Activated CD4-positive, alpha-beta T cell treated with anti-CD3 and anti-CD28 coated beads, Interleukin-2, amount 10 ng/mL, durations not matched to agents 7 days and 5 days (primary cell): ENCODE measurements at regions not wholly inside any gene's neighbourhood (a gene's known extent, or its start where the extent isn't known, plus 50 kb on each side); places are given as distances from the start of the nearest gene placed in this dataset.

Experiments used
- CTCF ChIA-PET: fragments of 350-600 bp; sonication (Branson Sonifier 250); formaldehyde crosslinking; loops from one replicate; lab custom pipeline; 2021; ENCODE audit warnings: antibody characterized with exemption; lab: Charles Lee
- POLR2A ChIA-PET: fragments of 350-600 bp; sonication (Branson Sonifier 250); formaldehyde crosslinking; loops from one replicate; lab custom pipeline; 2021; ENCODE audit warnings: antibody characterized with exemption; lab: Charles Lee
- DNase-seq: peaks from one replicate; pipeline ENCODE4 v3.0.0-alpha.2; 2020
- H3K27ac Mint-ChIP-seq: one replicate; pipeline ENCODE4 v1.8.0; 2021; ENCODE audit warnings: mild to moderate bottlenecking, moderate library complexity, mixed read lengths
- H3K27me3 Mint-ChIP-seq: one replicate; pipeline ENCODE4 v1.8.0; 2021; ENCODE audit warnings: mixed read lengths
- H3K36me3 Mint-ChIP-seq: one replicate; pipeline ENCODE4 v1.8.0; 2021; ENCODE audit warnings: low read depth, mixed read lengths
- H3K4me1 Mint-ChIP-seq: one replicate; pipeline ENCODE4 v1.8.0; 2021; ENCODE audit warnings: mixed read lengths
- H3K4me3 Mint-ChIP-seq: one replicate; pipeline ENCODE4 v1.8.0; 2021; ENCODE audit warnings: mild to moderate bottlenecking, moderate library complexity, mixed read lengths
- H3K9me3 Mint-ChIP-seq: one replicate; pipeline ENCODE4 v1.8.0; 2021; ENCODE audit warnings: mixed read lengths

DNA sequence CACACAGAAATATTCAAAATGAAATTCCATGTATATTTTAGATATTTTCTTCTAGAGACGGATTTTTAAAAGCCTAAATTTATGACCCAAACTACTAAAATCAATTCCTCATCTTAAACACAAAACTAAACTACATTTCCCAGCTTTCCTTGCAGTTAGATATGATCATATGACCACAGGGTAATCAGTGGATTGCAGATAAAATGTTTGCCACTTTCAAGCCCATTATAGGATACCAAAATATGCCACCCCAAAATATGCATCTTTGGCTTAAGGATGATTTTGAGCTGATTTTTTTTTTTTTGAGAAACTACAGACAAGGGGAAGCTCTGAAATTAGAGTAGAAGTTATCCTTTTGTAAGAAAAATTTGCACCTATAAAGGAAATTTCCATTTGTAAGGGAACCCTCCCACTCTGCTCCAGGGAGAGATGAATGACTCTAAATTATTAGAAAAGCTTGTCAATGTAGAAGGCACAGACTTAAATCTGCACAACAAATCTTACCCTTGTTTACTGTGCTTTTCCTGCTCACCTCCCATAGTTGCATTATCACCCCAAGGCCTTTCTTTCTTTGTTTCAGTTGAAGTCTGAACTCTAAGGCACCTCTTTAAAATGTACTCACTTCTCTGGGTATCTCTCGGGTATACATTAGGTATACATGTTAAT is 503.0 kb downstream of the PDHA2 start:
- no peaks in the 10 kb centered on the region for H3K27me3 Mint-ChIP-seq
- no peaks in the 10 kb centered on the region for H3K4me1 Mint-ChIP-seq
- H3K27ac Mint-ChIP-seq: no peak overlapping the region
- no peak overlapping the region for H3K4me3 Mint-ChIP-seq
- DNase-seq: no peak
- H3K9me3 Mint-ChIP-seq: no peaks in the 10 kb centered on the region
- POLR2A ChIA-PET: no interaction called here
- no peaks in the 10 kb centered on the region for H3K36me3 Mint-ChIP-seq
- CTCF ChIA-PET: no interaction called here

DNA sequence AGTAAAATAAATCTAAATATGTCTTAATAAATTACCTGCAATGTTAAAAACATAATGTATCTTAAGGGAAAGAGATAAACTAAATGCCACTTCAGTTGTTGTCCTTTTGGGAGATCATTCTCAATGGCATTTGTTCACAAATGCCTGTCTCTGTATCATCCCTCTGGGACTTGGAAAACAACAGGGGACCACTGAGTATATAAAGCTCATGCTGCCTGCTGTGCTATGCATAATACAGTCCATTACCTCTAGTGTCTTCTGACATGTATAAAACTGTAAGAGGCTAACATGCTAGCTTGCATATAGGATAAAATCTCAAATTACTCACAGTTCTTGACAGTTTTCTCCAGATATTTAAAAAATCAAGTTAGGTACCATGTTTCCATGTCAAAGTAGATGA is 503.9 kb downstream of the PDHA2 start:
- Mint-ChIP-seq H3K4me3 (no peak overlapping the region), H3K4me1 (no peaks in the 10 kb centered on the region), H3K36me3 (no peaks in the 10 kb centered on the region), H3K9me3 (no peaks in the 10 kb centered on the region), H3K27me3 (no peaks in the 10 kb centered on the region), H3K27ac (no peak overlapping the region)
- ChIA-PET CTCF (no interaction called here), POLR2A (no interaction called here)
- DNase-seq: no peak

DNA sequence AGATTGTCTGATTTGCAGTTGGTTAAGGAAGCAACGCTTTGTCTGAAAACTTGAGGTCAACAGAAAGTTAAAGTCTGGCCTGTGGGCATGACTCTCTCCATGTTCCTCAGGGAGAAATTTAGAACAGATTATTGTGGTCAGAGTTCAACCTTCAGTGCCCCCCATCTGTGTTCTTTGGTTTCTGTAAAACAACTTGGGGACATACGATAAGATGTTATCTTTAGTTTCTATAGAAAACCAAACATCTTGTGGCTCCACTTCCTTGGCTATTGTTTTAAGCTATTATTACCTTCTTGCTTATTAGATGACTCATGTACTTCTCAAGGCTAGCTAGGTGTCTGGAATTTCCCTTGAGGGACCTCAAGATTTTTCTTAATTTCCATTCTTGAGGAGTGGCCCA is 507.7 kb downstream of the PDHA2 start:
- POLR2A ChIA-PET: no interaction called here

DNA sequence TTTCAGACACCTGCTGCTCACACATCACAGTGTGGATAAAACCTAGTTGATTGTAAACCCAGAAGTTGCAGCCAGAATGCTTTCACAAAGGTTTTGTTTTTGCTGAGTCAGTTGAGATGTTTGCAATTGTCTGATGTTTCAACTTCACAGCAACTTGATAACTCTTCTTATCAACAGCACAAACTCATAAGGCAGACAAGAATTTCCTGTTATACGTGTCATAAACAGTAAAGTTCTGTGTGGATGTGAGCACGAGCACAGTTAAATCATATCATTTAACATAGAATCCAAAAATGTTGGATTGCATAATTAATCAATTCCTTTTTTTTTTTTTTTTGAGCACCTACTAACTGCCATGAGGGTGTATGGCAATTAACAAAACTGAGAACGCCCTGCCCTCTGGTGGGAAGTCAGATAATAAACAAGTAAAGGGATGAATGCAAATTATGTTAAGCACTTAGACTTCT is 512.2 kb downstream of the PDHA2 start:
- Mint-ChIP-seq H3K27ac (no peak overlapping the region), H3K36me3 (no peaks in the 10 kb centered on the region), H3K27me3 (no peaks in the 10 kb centered on the region), H3K9me3 (no peaks in the 10 kb centered on the region), H3K4me1 (no peaks in the 10 kb centered on the region), H3K4me3 (no peak overlapping the region)
- CTCF ChIA-PET: no interaction called here
- DNase-seq: peak; percentile 7
- POLR2A ChIA-PET: no interaction called here

More for the DNA sequence above, 507.7 kb downstream of the PDHA2 start:
- no peak for DNase-seq
- Mint-ChIP-seq H3K9me3 (no peaks in the 10 kb centered on the region), H3K27ac (no peak overlapping the region), H3K4me1 (no peaks in the 10 kb centered on the region), H3K36me3 (no peaks in the 10 kb centered on the region), H3K4me3 (no peak overlapping the region), H3K27me3 (no peaks in the 10 kb centered on the region)
- CTCF ChIA-PET: no interaction called here

DNA sequence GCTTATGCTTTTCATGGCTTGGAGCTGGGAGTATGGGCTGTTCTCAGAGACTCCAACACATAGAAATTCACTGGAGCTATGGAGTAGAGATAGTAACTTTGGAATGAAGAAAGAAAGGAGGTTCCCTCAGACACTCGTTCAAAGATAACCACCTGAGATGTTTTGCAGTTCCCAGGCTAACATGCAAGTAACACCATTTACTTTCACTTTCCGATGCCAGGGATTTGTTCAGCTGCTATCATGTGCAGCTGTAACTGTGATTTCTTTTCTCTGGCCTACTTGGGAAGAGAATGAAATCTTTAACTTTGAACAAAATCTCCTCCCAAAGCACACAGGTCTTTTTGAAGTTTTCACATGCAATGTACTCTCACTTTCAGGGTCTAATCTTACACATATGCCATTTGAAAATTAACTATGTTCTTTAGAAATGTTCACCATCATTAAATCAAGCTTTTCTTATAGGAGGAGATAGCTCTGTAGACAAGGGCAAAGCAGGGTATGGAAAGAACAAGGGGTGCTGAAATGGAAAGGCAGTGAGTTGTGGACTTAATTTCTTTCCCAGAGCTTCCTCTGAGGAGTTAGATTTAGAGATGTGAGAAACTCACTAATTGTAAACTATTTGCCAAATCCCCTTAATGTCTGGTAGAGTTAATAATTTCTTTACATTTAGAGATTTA is 514.3 kb downstream of the PDHA2 start:
- POLR2A ChIA-PET: no interaction called here
- Mint-ChIP-seq H3K27me3 (no peaks in the 10 kb centered on the region), H3K27ac (no peak overlapping the region), H3K36me3 (no peaks in the 10 kb centered on the region), H3K4me3 (no peak overlapping the region), H3K9me3 (no peaks in the 10 kb centered on the region), H3K4me1 (no peaks in the 10 kb centered on the region)
- CTCF ChIA-PET: no interaction called here
- no peak for DNase-seq

DNA sequence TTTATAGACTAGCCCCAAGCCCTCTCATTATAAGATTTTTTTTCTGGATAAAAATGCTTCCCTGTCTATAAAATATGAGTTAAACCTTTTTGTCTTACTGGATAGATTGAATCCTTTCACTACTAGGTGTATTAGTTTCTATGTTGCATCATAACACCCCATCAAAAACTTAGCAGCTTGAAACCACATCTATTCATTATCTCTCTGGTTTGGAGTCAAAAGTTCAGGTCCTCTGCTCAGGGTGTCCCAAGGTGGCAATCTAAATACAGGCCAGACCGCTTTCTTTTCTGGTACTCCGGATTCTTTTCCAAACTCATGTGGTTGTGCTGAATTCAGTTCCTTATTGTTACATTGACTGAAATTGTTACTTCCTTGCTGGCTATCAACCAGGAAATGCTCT is 515.5 kb downstream of the PDHA2 start:
- H3K4me1 Mint-ChIP-seq: no peaks in the 10 kb centered on the region
- no peak overlapping the region for H3K27ac Mint-ChIP-seq
- no peaks in the 10 kb centered on the region for H3K9me3 Mint-ChIP-seq
- POLR2A ChIA-PET: no interaction called here
- no peak overlapping the region for H3K4me3 Mint-ChIP-seq
- no peak for DNase-seq
- no peaks in the 10 kb centered on the region for H3K36me3 Mint-ChIP-seq
- CTCF ChIA-PET: no interaction called here
- H3K27me3 Mint-ChIP-seq: no peaks in the 10 kb centered on the region

DNA sequence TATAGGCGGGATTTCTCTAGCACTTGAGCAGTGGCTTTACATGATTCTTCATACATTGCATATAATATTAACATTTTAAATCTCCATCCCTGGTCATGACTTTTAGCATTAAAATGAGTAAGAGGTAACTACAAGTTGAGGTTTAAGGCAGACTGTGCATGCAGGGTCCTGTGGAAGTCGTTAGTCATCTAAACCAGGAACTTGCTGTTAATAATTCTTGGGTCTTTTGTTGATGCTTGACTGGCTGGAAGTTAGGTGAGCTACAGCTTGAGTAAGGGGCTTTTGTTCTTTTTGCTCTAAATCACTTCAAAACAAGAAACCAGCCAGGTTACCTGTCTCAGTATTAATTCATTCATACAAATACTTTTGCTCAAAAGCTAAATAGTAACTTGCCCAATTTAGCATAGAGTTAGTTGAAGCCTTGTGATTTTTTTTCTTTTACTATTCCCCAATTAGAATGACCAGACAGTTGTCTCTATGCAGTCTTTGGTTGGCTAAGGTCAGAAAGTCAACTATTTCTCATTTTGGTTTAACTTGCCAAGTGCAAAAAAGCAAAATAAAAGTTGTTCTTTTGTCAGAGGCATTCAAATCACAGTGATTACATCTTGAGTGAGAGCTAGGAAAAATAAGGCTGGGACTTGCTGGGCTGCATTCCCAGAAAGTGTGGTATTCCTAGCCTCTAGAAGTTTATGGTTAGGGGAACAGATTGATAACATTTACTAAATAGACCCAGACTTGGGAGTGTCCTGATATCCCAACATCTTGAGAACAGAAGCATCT is 516.9 kb downstream of the PDHA2 start:
- H3K9me3 Mint-ChIP-seq: no peaks in the 10 kb centered on the region
- CTCF ChIA-PET: no interaction called here
- DNase-seq: no peak
- no peak overlapping the region for H3K4me3 Mint-ChIP-seq
- H3K27ac Mint-ChIP-seq: no peak overlapping the region
- POLR2A ChIA-PET: no interaction called here
- no peaks in the 10 kb centered on the region for H3K27me3 Mint-ChIP-seq
- no peaks in the 10 kb centered on the region for H3K4me1 Mint-ChIP-seq
- H3K36me3 Mint-ChIP-seq: no peaks in the 10 kb centered on the region

DNA sequence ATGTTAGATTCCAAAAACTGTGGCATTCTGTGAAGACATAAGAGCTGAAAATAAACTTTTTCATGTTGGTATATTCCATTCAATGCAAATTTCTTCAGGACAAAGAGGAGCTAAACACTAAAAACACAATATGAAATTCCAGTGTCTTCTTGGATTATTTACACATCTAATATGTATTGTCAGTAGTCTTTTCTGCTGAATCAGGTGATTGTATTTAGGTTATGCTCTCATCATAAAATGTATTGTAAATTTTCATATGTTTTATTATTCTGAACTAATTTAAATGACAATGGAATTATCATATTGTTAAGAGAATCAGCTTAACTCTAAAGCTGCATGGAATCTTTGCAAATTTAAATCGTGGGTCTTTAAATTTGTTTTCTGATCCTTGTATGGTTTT is 526.7 kb downstream of the PDHA2 start:
- CTCF ChIA-PET: no interaction called here
- Mint-ChIP-seq H3K4me1 (no peaks in the 10 kb centered on the region), H3K4me3 (no peak overlapping the region), H3K36me3 (no peaks in the 10 kb centered on the region), H3K27ac (no peak overlapping the region), H3K9me3 (peaks cover 4% of the 10 kb centered on the region), H3K27me3 (no peaks in the 10 kb centered on the region)
- DNase-seq: no peak
- POLR2A ChIA-PET: no interaction called here

DNA sequence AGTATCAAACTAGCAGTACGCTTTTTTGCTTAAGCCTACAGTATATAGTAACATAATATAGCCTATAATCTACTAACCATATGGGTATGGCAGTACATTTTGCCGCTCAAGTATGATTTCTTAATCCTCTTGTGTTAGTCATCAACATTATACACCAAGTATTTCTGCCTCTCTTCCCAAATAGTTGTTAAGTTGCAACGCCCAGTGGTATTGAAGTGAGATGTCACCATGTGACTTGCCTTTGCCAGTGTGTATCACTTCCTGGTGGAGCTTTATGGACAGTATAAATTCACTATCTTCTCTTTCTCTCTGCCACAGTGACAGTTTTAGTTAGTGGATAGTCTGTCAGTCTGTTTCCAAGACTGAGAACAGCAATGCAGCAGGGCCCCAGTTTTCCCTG is 535.5 kb downstream of the PDHA2 start:
- Mint-ChIP-seq H3K27ac (no peak overlapping the region), H3K4me1 (no peaks in the 10 kb centered on the region), H3K4me3 (no peak overlapping the region), H3K9me3 (peaks cover 4% of the 10 kb centered on the region), H3K36me3 (no peaks in the 10 kb centered on the region), H3K27me3 (no peaks in the 10 kb centered on the region)
- CTCF ChIA-PET: no interaction called here
- no peak for DNase-seq
- POLR2A ChIA-PET: no interaction called here

DNA sequence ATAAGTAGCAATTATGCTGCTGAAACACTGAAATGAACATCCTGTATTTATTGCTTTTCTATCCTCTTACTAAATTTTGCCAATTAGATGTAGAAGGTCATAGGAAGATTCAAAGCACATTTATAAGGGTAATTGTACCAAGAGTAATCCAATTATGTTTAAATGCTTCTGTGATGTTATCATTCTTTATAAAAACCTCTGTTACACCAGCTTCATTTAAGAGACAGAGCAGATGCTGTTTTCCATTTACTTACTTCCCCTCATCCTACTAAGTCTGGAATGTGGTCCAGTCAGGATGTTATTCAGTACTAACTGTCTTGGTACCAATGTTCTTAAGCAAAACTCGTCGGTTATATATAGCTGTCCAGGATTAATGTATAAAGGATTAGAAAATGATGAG is 539.6 kb downstream of the PDHA2 start:
- Mint-ChIP-seq H3K27ac (no peak overlapping the region), H3K36me3 (no peaks in the 10 kb centered on the region), H3K4me1 (no peaks in the 10 kb centered on the region), H3K27me3 (no peaks in the 10 kb centered on the region), H3K9me3 (no peaks in the 10 kb centered on the region), H3K4me3 (no peak overlapping the region)
- no peak for DNase-seq
- ChIA-PET CTCF (interaction anchor here (1.0 kb wide), 1 partner anchor 9 kb away, joined by 3 read pairs; no protein-coding TSS in a partner anchor), POLR2A (no interaction called here)

DNA sequence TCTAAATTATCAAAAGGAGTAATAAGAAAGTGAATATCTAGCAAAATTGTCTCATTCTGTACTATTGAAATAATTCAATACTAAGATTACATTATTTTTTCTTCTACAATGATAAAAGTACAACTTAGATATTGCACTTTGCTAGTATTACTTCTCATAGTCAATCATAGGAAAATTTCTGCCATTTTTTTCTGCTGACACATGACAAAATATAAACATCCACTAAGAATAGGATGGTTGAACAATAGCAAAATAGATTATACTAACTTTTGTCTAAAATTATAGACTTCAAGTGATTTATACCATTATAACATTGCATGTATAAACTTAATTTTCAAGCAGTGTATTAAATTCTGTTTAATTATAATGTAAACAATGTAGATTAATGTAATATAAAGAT is 540.2 kb downstream of the PDHA2 start:
- no peak for DNase-seq
- H3K9me3 Mint-ChIP-seq: no peaks in the 10 kb centered on the region
- ChIA-PET POLR2A (no interaction called here), CTCF (interaction anchor here (1.0 kb wide), 1 partner anchor 10 kb away, joined by 3 read pairs; no protein-coding TSS in a partner anchor)
- H3K27me3 Mint-ChIP-seq: no peaks in the 10 kb centered on the region
- H3K4me3 Mint-ChIP-seq: no peak overlapping the region
- no peaks in the 10 kb centered on the region for H3K36me3 Mint-ChIP-seq
- H3K4me1 Mint-ChIP-seq: no peaks in the 10 kb centered on the region
- no peak overlapping the region for H3K27ac Mint-ChIP-seq

DNA sequence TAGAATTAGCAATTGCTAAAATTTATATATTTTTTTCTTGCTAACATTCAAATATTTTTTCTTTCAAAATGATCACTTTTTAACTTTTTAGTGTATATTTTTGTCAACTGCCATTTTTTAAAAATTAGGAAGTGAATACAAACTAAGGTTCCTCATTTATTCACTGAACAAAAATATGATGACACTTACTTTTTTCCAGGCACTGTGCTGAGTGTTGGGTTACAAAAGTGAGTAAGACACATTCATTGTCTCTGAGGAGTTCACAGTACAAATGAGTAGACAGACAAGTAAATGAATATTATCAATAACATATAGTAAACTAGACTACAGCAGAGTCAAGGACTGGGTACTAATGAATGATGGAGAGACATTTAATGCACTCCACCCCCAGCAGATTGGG is 543.5 kb downstream of the PDHA2 start:
- DNase-seq: no peak
- Mint-ChIP-seq H3K9me3 (no peaks in the 10 kb centered on the region), H3K4me3 (no peak overlapping the region), H3K4me1 (no peaks in the 10 kb centered on the region), H3K27ac (no peak overlapping the region), H3K36me3 (no peaks in the 10 kb centered on the region), H3K27me3 (no peaks in the 10 kb centered on the region)
- CTCF ChIA-PET: no interaction called here
- POLR2A ChIA-PET: no interaction called here

DNA sequence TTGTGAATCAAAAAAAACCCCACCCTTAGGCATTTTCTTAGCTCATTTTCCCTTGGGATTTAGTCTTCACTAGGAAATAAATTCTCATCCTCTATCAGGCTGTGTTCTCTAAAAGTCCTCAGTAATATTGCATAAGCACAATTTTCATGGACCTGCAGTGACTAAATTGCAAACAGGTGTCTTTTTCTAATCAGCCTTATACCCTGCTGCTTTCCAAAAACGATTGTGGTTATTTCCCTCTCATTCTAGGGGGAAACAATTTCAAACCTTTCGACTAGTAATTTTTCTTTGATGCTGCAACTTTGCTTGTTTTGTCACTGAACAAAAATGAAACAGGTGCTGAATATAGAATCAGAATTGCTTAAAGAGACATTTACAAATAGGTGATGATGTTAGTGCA is 549.9 kb downstream of the PDHA2 start:
- CTCF ChIA-PET: no interaction called here
- H3K36me3 Mint-ChIP-seq: no peaks in the 10 kb centered on the region
- no peak for DNase-seq
- POLR2A ChIA-PET: no interaction called here
- no peaks in the 10 kb centered on the region for H3K9me3 Mint-ChIP-seq
- H3K4me1 Mint-ChIP-seq: no peaks in the 10 kb centered on the region
- no peak overlapping the region for H3K27ac Mint-ChIP-seq
- no peak overlapping the region for H3K4me3 Mint-ChIP-seq
- H3K27me3 Mint-ChIP-seq: no peaks in the 10 kb centered on the region
